Fibroblast of mammary gland (primary cell): ENCODE measurements at regions not wholly inside any gene's neighbourhood (a gene's known extent, or its start where the extent isn't known, plus 50 kb on each side); places are given as distances from the start of the nearest gene placed in this dataset.

ENCODE experiments used
- DNase-seq: peaks from one replicate; pipeline ENCODE4 v3.0.0-alpha.2; 2010; ENCODE audit warnings: low read depth
- H3K4me3 ChIP-seq: 2 replicates; pipeline ENCODE4 v1.5.1; 2011; ENCODE audit warnings: low read depth, mild to moderate bottlenecking, low read length, moderate library complexity; ENCODE audit not compliant: control insufficient read depth
- TF ChIP-seq, protein P1 (sequence below): conservative IDR thresholded peaks from 2 replicates; pipeline ENCODE4 v1.5.1; 2011; ENCODE audit warnings: low read depth, low read length, inconsistent platforms; ENCODE audit not compliant: control insufficient read depth, insufficient read depth

DNA sequence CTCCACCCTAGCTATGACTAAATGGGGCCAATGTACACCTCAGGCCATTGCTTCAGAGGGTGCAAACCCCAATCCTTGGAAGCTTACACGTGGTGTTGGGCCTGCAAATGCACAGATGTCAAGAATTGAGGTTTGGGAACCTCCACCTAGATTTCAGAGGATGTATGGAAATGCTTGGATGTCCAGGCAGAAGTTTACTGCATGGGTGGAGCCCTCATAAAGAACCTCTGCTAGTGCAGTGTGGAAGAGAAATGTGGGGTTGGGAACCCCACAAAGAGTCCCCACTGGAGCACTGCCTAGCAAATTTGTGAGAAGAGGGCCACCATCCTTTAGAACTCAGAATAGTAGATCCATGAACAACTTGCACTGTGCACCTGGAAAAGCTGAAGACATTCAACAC lies 284.1 kb downstream of the ANTXR2 start:
- TF ChIP-seq, protein P1, sequence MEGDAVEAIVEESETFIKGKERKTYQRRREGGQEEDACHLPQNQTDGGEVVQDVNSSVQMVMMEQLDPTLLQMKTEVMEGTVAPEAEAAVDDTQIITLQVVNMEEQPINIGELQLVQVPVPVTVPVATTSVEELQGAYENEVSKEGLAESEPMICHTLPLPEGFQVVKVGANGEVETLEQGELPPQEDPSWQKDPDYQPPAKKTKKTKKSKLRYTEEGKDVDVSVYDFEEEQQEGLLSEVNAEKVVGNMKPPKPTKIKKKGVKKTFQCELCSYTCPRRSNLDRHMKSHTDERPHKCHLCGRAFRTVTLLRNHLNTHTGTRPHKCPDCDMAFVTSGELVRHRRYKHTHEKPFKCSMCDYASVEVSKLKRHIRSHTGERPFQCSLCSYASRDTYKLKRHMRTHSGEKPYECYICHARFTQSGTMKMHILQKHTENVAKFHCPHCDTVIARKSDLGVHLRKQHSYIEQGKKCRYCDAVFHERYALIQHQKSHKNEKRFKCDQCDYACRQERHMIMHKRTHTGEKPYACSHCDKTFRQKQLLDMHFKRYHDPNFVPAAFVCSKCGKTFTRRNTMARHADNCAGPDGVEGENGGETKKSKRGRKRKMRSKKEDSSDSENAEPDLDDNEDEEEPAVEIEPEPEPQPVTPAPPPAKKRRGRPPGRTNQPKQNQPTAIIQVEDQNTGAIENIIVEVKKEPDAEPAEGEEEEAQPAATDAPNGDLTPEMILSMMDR: no peak
- DNase-seq: no peak
- no peak overlapping the region for H3K4me3 ChIP-seq

DNA sequence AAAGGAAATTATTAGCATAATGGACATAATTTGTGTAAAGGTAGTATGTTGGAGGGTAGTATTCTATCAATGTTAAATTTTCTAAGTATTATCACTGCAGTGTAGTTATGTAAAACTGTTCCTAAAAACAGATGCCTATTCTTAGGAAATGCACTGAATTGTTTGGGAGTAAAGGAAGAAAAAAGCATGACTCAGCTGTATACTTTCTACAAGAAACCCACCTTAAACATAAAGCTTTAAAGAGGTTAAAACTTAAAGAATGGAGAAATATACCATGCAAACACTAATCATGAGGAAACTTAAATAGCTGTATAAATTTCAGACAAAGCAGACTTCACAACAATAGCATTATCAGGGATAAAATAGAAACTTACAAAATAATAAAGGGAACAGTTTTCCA lies 292.9 kb downstream of the ANTXR2 start:
- H3K4me3 ChIP-seq: no peak overlapping the region
- no peak for DNase-seq
- TF ChIP-seq, protein P1: no peak

DNA sequence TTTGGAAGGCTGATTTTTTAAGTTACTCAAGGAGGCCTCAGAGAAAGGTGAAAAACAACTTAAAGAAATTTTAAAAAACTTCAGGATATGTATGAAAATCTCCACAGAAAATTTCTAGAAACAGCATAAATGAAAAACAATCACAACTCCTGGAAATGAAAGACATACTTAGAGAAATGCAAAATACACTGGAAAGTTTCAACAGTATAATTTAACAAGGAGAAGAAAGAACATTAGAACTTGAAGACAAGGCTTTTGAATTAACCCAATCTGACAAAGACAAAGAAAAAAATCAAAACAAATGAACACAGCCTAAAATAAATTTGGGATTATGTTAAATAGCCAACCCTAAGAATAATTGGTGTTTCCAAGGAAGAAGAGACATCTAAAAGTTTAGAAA lies 300.5 kb downstream of the ANTXR2 start:
- TF ChIP-seq, protein P1: no peak
- no peak overlapping the region for H3K4me3 ChIP-seq
- DNase-seq: no peak

DNA sequence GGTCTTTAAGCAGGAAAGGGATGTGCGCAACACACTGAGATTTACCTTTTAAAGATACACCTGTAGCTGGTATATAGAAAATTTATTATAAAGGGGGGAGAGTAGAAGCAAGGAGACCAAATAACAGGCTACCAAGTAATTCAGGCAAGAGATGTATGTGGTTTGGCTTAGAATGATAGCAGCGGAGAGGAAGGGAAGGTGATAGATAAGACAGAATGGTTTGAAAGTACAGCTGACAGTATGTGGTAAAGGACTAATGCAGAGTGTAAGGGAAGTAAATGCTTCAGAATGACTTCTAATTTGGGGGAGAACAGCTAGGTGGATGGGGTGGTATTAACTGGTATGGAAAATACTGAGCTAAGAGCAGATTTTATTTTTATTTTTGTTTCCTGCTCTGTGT lies 308.9 kb downstream of the ANTXR2 start:
- no peak for DNase-seq
- TF ChIP-seq, protein P1: no peak
- no peak overlapping the region for H3K4me3 ChIP-seq

DNA sequence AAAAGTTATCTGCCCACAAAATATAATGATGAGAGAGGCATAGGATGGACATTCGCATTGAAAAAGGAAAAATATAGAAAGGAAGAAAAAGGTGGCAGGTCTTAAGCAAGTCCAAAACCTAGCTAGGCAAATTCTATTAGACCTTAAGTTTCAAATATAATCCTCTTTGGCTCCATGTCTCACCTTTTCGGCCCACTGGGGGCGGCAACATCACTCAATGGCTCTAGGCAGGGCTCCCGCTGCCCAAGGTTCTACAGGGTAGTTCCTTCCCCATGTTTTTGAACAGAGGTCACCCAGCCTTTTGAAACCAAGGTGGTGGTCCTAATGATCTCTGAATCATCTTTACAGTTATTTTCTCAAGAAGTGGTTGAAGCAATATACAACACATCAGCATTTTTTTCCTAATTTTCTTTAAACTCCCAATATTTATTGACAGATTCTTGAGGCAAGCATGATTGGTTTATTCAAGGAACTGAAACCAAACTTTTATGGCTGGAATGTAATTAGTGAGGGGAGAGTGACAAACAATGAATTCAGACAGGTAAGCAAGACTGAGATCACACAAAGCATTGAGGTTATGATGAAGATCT lies 309.4 kb downstream of the ANTXR2 start:
- H3K4me3 ChIP-seq: no peak overlapping the region
- no peak for DNase-seq
- TF ChIP-seq, protein P1: no peak

DNA sequence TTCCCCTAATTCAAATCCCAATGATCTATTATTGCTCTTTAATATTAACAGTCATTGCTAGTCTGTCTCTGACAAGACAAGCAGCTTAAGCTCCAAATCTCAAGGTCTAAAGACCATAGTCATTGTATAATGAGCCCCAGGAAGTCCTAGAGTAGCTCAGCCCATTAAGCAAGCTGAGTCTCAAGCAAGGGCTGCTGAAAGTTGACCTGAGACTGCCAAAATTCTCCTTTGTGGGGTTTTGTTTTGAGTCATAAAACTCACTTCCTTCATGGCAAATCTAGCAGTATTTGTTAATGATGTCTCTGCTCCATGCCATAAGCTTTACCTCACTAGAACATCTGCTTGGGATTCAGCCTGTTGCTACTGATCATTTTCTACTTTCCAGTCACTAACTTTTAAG lies 313.2 kb downstream of the ANTXR2 start:
- no peak overlapping the region for H3K4me3 ChIP-seq
- TF ChIP-seq, protein P1: no peak
- no peak for DNase-seq

DNA sequence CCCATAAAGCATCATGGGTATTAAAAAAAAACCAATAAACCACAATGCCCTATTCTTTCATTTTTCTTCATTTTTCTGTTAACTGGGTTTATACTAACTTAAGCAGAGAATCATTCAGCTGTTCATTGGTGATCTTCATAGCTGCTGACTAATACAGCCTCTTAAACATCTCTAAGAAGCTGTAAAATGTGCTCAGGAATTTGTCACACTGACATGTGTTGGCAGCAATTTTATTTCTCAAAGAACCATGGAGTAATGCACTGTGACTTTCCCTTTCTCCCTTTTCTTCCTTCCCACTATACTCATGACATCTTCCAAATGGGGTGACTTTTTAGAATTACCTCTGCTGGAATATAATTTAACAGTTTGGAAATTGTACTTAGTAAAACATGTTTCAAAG lies 315.4 kb downstream of the ANTXR2 start:
- H3K4me3 ChIP-seq: no peak overlapping the region
- peak; percentile 9 for DNase-seq

More for the DNA sequence above, 315.4 kb downstream of the ANTXR2 start:
- TF ChIP-seq, protein P1: no peak
